GM19372 (cell line): ENCODE measurements at regions not wholly inside any gene's neighbourhood (a gene's known extent, or its start where the extent isn't known, plus 50 kb on each side); places are given as distances from the start of the nearest gene placed in this dataset.

ENCODE experiments used
- ATAC-seq: cut with Tn5 transposase; IDR thresholded peaks from one replicate; pipeline ENCODE4 v1.9.1; 2021; ENCODE audit warnings: mild to moderate bottlenecking, low read depth, moderate library complexity; ENCODE audit not compliant: unreplicated experiment

DNA sequence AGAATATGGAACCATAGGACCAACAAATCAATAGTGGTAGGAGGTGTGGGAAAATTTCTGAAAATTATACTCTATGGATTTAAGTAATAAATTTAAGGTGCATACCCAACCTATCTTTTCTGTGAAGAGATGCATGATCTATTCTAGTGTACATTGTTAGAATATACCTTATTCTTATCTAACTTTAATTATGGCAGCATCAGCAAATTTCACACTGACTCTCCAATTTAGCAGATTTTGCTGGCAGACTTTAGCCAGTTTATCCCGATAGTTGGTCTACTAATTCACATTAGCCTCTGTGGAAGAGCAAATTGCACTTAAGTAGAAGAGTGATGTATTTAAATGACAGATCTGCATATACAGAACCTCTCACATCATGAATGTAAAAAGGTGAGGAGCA lies 400.0 kb downstream of the PLA2G4A start:
- no peak for ATAC-seq

DNA sequence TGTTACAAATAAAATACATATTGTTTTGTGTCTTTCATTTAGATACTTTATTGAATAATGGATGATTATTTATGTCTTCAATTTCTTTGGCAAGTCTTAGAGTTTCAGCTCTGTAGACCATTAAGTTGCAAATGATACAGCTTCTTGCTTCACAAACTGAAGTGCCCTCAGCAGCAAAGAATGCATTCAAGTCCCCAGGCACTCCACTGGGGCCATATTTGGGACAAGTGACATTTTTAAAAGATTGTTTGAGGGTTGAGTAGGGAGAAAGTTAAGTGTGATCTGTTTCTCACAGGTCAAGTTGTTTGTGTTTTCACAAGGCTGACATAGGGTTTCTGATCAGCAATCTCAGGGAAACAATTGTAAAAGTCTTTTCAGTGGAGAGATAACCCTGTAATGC lies 400.7 kb downstream of the PLA2G4A start:
- no peak for ATAC-seq

DNA sequence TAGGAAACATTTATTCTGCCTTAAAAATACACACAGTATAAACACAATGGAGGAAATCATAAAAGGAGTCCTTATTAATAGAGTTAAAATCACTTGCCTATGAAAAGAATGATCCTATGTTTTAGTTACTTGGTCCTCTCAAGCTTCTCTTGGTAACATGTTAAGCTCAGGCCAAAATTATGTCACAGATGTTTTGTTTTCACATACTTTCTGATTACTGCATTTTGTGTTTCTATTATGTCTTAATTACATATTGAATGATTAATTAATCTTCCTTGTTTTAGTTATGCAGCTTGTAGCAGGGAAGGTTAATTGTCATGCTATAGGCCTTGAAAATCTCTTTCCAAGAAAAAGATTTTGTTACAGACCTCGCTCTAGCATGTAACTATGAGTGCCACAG lies 406.0 kb downstream of the PLA2G4A start:
- no peak for ATAC-seq

DNA sequence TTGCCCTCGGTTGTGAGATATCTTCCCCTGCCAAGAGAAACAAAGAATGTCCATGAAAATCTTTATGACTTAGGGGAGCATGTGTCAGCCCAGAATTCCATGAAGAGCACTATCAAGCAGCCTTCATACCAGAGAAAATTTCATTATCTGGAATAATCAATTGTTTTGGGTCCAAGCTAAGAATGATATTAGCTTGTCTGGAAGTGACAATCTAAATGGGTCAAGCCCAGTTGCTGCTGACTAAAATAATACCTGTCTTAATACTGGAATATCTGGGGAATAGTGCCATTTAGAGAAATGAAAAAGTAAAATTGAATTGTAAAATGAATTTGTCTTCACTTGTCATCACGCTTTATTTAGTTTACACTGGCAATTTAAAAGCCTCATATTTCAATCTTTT lies 407.4 kb downstream of the PLA2G4A start:
- no peak for ATAC-seq

DNA sequence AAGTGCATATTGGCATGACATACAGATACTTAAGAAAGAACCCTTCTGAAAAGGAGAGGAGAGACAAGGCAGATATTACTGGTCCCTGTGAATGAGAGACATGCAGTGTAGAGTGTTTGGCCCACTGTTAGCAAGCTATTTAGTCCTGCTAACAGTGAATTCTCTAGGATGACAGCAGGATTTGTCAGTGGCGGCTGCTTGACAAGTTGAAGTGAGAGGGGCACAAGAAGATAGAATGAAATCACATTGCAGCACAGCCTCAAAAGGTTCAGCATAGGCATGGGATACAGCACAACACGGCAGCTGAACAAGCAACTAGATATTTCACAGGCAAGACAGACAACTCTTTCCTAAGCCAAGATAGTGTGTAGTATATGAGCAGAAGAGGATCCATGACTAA lies 407.9 kb downstream of the PLA2G4A start:
- no peak for ATAC-seq

DNA sequence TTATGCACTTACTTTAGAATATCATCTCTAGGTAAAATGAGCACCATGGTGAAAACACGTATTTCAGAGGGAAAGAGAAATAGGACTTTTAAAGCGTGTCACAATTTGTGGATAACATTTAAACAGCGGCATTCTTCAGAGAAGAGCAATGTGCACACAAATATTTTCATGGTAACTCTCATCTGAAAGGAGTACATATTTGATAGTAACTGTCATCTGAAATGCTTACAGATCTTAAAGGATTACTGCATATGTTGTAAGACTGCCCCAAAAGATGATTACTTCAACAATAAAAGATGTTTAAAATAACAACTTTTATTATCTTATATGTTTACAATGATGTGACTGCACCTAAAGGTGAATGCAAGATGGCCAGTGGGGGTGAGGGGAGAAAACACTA lies 408.8 kb downstream of the PLA2G4A start:
- no peak for ATAC-seq

DNA sequence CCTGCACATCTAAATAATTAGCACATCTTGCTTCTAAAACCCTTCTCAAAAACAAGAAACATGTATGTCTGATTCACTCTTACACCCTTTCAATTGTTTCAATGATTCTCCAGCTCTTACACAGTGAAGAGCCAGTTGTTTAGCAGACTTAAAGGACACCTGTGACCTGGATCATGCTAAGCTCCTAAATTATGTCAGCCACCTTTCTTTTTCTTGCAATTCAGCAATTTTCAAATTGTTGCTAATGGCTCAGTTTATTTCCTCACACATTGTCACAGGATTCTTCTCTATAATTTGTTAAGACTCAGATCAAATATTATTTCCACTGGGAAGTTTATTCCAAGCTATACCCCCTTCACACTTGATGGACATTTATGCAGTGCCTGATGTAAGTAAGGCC lies 413.2 kb downstream of the PLA2G4A start:
- no peak for ATAC-seq

DNA sequence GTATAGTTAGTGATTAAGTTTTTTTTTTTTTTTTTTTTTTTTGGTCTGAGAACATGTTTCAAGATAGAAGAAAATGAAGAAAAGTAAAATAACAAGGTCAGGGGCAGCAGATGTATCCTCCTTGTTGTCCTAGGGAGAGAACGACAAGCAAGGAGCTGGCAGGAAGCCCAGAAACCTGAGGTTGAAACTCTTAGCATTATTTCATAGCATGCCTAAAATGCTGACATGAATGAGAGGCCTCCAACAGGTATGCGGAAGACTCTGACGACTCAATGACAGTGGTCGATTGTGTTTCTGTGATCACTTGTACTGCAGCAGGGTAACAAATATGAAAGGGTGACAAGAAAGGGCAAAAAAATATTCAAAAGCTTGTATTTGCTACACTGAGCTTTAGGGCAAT lies 415.9 kb downstream of the PLA2G4A start:
- no peak for ATAC-seq

DNA sequence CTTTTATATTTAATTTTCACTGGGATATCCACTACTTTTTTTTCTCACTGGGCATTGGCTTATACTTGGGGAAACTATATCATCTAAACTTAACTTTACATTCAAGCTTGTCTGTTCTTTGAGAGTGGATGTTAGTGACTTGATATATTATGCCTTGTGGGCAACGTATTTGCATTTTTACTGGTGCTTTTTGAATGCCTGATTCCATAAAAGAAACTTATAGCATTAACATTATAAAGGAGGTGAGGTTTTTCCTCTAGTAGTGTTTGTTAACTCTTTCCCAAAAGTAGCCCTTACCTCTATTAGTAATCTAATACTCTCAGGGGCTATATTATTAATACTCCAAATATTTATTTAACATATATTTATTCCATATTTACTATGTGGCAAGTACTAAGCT lies 416.5 kb downstream of the PLA2G4A start:
- ATAC-seq, result no peak

DNA sequence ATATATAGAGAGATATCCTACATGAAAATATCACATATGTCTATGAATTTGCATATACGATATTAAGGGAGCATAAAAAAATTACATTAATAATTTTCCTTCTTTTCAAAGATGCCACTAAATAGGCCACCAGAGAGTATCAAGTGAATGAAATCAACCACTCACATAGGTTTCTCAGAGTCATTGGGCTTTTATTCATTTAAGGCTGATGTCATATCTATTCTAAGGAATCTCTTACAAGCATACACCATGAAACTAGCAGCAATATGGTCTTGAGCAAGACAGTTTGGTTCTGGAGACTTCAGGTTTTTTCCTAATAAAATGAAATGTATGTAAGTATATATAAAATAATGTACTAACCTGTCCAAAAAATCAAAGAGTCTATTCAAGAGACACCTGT lies 420.4 kb downstream of the PLA2G4A start:
- ATAC-seq, result no peak

DNA sequence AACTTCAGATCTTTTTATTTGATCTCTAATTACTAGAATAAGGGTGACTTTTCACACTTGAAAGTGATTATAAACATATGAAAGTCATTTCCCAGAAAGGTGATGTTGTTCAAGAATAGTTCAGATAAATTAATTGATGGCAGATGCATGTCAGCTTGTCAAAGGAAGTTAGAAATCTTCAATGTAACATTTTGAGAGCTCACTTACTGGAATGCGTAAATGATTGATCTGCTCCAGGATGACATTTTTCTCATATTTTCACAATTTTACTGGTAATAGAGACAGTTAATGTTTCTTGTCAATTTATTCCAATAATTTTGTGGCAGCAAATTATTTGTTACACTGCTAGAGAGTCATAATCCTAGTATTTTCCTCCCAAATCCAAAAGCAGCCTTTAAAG lies 424.2 kb downstream of the PLA2G4A start:
- ATAC-seq, result no peak

DNA sequence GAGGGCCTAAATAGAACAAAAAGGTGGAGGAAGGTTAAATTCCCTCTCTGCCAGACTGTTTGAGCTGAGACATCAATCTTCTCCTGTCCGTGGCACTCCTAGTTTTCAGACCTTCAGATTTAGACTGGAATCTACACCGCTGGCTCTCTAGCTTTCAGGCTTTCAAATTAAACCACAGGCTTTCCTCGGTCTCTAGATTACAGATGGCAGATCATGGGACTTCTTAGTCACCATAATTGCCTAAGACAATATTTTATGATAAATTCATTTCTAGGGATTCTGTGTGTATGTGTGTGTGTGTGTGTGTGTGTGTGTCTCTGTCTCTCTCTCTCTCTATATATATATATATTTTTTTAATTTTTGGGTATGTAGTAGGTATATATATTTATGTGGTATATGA lies 428.7 kb downstream of the PLA2G4A start:
- no peak for ATAC-seq

DNA sequence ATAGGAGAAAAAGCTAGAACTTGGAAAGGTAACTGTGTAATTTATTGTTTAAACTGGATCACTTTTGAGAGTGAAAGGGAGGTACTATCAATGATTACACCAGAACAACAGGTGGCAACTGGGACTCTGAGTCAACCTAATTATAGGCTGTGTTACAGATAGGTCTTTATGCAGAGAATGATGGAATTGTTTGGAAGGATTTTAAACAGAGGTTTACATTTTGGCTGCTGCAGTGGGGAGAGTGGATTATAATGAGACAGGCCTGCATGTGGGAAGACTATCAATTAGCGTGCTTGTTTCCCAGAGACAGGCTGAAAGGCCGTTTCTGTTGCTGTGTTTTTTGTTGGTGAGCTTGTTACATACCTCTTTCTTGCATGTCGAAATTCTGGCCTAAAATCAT lies 432.9 kb downstream of the PLA2G4A start:
- no peak for ATAC-seq

DNA sequence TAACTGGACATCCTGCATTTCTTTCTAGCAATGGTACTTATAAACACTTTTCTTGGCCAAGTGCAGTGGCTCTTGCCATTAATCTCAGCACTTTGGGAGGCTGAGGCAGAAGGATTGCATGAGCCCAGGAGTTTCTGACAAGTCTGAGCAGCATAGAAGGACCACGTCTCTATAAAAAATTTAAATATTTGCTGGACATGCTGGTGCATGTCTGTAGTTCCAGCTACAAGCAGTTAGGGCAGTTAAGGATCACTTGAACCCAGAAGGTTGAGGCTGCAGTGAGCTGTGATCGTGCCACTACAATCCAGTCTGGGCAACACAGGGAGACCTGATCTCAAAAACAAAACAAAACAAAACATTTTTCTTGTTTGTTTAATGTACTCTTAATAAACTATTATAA lies 434.0 kb downstream of the PLA2G4A start:
- ATAC-seq, result no peak

DNA sequence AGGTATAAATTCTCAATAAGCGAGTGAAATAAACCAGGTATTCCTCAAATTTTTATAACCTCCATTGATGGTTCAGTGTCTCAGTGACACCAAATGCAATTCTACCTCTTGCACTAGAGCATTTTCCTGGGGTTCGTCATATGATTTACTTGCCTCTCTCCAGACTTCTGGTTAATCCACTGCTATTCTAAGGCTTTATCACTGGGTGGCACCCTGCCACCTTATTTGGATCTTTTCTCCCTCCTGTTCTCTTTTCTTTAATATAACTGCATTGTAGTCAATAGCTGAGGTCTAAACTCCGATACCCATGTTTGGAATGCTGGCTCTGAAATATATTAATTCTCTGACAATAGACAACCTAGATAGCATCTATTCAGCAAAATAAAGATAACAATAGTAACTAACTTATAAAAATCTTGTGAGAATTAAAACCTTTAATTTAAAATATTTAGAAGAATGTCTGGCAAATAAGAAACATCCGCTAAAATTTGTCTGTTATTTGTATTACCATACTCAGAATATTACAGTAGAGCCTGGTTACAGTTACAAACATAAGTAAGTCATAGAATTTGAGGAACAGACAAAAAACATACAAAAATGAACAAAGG lies 436.4 kb downstream of the PLA2G4A start:
- ATAC-seq, result no peak

DNA sequence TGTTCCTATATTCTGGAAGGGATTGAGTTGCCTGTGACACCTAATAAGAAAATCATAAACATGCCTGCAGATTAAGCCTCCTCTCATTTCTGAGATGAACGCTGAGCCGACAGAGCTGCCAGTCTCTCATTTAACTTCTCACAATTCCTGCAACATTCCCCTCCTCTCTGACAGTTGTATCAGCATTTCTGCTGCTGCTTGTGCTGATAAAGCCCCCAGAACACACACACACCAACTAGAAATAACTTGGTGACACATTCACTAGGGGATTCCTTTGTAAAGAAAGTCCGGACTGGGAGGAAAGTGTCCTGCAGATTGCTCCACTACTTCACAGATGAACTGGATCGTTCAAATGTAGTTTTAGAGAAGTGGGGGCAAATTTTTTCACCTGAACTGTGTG lies 437.3 kb downstream of the PLA2G4A start:
- no peak for ATAC-seq

DNA sequence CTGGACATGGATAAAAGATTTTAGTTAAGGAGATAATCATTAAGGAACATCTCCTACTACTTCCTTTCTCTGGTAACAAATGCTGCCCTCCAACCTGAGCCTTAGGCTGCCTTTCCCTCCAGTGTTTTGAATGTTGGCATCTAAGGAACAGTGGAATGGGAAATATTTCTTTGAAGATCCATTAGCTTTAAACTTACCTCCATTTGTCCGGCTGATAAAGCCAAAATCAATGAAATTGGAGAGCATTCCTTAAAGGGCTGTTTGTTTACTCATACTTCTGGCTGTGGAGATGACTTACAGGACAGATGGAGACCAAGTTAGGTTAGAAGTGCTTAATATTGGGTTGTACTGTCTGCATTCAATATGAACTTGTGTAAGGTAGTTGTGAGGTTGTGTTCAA lies 439.1 kb downstream of the PLA2G4A start:
- no peak for ATAC-seq

DNA sequence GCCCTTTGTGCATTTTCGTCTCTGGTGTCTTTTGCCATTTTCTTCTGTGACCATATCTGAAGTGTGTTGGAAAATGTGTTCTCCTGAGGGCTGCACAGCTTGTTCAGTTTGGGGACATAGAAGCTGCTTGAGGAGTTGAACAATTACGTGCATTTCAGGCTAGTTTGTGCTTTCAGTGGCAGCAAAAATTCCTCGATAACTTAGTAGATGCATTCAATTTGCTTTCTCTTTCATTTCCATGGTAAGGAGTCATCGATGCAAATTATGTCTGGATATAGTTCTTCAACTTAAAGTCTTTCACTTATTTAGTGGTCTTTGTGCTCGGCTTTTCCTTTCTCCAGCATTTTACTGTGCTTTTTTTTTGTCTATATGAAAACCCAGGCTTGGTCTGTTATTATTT lies 441.5 kb downstream of the PLA2G4A start:
- ATAC-seq, result no peak

DNA sequence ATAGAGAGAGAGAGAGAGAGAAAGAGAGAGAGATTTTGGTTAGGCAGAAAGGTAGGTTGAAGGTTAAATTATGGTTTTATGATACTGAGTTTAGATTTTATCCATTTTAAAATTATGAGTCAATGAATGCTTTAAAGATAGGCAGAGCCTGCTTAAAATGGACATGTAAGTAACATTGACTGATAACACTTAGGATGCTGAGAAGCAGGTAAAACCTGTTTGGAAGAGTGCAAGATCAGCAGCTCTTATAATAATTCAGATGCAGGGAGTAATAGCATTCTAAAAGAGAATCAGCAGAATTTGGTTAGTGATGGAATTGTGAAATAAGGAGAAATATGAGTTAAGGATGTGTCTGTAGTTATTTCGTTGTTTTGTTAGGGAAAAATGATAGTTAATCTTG lies 446.6 kb downstream of the PLA2G4A start:
- ATAC-seq, result no peak

DNA sequence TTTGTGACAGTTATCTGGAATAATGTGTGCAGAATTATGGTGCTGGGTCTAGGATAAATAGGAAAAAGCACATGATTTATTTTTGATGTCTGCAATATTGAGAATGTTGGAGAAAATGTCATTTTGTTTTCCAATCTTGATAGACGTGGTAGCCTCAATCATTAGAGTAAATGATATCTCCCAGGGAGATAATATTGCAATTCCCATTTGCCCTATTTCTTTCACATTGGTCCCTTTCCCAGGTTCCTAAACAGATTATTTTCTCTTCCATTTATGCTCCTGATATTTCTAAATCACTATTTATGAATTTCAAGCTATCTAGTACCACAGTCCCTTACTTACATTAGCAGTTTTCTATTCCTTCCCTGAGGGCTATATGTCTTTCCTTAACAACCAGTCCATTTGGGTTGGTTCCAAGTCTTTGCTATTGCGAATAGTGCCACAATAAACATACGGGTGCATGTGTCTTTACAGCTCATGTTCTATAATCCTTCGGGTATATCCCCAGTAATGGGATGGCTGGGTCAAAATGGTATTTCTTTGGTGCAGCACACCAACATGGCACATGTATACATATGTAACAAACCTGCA lies 447.3 kb downstream of the PLA2G4A start:
- no peak for ATAC-seq

DNA sequence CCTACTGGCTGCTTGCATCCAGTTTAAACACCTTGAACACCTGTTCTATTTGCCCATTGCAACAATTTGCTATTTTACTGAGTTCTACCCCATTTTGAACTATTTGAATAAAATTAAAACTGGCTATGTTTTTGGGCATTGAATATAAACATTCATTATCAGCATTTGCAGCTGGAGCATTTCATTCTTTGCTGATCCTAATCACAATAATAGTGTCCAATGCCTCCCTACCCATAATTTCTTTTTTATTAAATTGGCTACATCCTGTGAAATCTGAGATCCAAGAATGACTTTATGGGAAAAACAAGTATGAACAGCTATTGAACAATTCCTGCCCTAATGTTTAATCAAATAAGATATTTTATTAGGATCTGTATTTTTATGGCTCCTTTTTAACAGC lies 447.9 kb downstream of the PLA2G4A start:
- ATAC-seq, result no peak

DNA sequence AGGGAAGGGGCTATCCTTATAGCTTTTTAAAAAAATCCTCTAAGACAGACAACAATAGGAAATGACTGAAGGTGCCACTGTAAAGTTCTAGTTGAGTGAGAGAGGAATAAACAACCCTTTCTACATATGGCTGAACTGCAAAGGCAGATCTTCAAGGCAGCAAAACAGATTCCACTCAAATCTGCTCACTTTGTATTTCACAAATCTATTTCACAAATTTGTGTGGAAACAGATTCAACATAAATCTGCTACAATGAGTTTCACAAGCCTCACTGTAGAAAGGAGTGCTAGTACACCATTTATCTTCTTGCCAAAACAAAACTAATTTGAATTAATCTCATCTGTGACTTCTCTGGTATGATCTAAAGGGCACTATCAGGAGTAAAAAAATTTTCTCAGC lies 451.3 kb downstream of the PLA2G4A start:
- no peak for ATAC-seq

DNA sequence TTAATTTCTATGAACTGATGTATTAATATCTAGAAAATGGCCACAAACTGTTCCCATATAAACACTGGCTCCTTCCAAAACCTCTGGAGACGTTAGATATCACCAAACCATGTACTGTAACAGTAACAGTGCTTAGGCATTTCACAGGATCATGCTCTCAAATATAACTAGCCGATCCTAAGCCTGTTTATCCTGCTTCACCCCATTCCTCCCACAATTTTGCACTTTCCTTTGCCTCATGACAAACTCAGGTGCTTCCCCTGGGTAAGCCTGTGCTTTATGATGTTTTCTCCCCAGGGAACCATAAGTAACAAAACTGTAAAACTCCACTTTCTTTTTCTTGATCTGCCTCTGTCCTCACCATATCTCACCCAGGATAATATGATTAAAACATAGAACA lies 452.3 kb downstream of the PLA2G4A start:
- no peak for ATAC-seq
